Right cardiac atrium (tissue), 5 donors: ENCODE measurements at regions not wholly inside any gene's neighbourhood (a gene's known extent, or its start where the extent isn't known, plus 50 kb on each side); places are given as distances from the start of the nearest gene placed in this dataset.
A peak's percentile ranks its signal among the peaks of the same experiment; 100 is the strongest.
"Not testable (repeated sequence)": the region's sequence is repeated elsewhere in the genome, so short reads cannot be mapped to it uniquely, and the experiment has no call there.

ENCODE experiments used
- ATAC-seq, 2 donors: fragments of 200-7000 bp; cut with Tn5 transposase; one replicate each; pipeline versions ENCODE4 v1.8.0 to v1.9.1; 2020; ENCODE audit warnings: moderate library complexity in 2 of 2, mild to moderate bottlenecking in 1 of 2
- DNase-seq, 3 donors: peaks; one replicate each; pipeline ENCODE4 v3.0.0-alpha.2; 2020
- H3K27ac ChIP-seq: one replicate; pipeline ENCODE4 v1.5.1; 2013; ENCODE audit warnings: mild to moderate bottlenecking, low read length, control low read depth, moderate library complexity
- H3K27me3 ChIP-seq: one replicate; pipeline ENCODE4 v1.6.1; 2013; ENCODE audit not compliant: control insufficient read depth, insufficient read depth
- H3K4me1 ChIP-seq: one replicate; pipeline ENCODE4 v1.6.1; 2013; ENCODE audit warnings: low read length; ENCODE audit not compliant: control insufficient read depth, insufficient read depth
- H3K4me3 ChIP-seq: one replicate; pipeline ENCODE4 v1.5.1; 2013; ENCODE audit warnings: low read length, control low read depth
- H3K9me3 ChIP-seq: one replicate; pipeline ENCODE4 v1.6.1; 2013; ENCODE audit warnings: low read length; ENCODE audit not compliant: control insufficient read depth
- WGBS: extraction: QIAGEN DNeasy Blood & Tissue Kit; methylation state at CpG from one replicate; pipeline ENCODE4 v1.1.7; 2013; 5-methylcytosine and 5-hydroxymethylcytosine counted together
- intact Hi-C, 4 donors: fragments of 100-400 bp; cut with DNase I; formaldehyde crosslinking; loops; one replicate each; pipeline versions ENCODE4 v1.11.0 to v1.14.0; 2022 to 2023
- donor health status: healthy with polysubstance abuse.
- donor health status: DM: no; HTN: yes; CAD: no.
- donor health status: DM: no; HTN: no; CAD: no.
- donor health status: DM: no; HTN: yes; CAD: no; lungs with severe emphysema.
- donor health status: DM: yes; HTN: yes; CAD: no.

GRCh38 chr1:14285238-14285637 lies 313.2 kb upstream of the KAZN start:
- no peak overlapping the region for H3K27ac ChIP-seq
- H3K4me3 ChIP-seq: no peak overlapping the region
- ATAC-seq (no peak), DNase-seq (no peak)
- peaks cover 5% of the 10 kb centered on the region for H3K4me1 ChIP-seq
- H3K9me3 ChIP-seq: peaks cover 2% of the 10 kb centered on the region
- intact Hi-C loops: no loop called here
- H3K27me3 ChIP-seq: no peaks in the 10 kb centered on the region
- 81% methylated on average over 2 of the region's 2 CpGs for WGBS

- intact Hi-C loops, DNase-seq, H3K27ac ChIP-seq, H3K9me3 ChIP-seq, H3K27me3 ChIP-seq, ATAC-seq, H3K4me1 ChIP-seq, H3K4me3 ChIP-seq: not testable (repeated sequence)
- WGBS: 57% methylated on average over 6 of the region's 6 CpGs
Observed at GRCh38 chr1:14291182-14291581, 307.3 kb upstream of the KAZN start.

- Histone ChIP-seq H3K9me3 (no peaks in the 10 kb centered on the region), H3K4me1 (no peaks in the 10 kb centered on the region), H3K4me3 (no peak overlapping the region), H3K27ac (no peak overlapping the region), H3K27me3 (no peaks in the 10 kb centered on the region)
- intact Hi-C loops: no loop called here
- DNase-seq (no peak), ATAC-seq (no peak)
- WGBS: 93% methylated on average over 7 of the region's 7 CpGs
Observed at GRCh38 chr1:14292520-14292919, 306.0 kb upstream of the KAZN start.

- intact Hi-C loops: no loop called here
- H3K27ac ChIP-seq: no peak overlapping the region
- no peak for DNase-seq
- ATAC-seq: no peak
- no peaks in the 10 kb centered on the region for H3K4me1 ChIP-seq
- H3K27me3 ChIP-seq: no peaks in the 10 kb centered on the region
- H3K4me3 ChIP-seq: no peak overlapping the region
- H3K9me3 ChIP-seq: no peaks in the 10 kb centered on the region
- WGBS: 92% methylated on average over 5 of the region's 5 CpGs
Observed at GRCh38 chr1:14294006-14294405, 304.5 kb upstream of the KAZN start.

GRCh38 chr1:14294860-14295536 lies 303.5 kb upstream of the KAZN start:
- Histone ChIP-seq H3K27ac (no peak overlapping the region), H3K4me3 (no peak overlapping the region), H3K4me1 (no peaks in the 10 kb centered on the region), H3K27me3 (no peaks in the 10 kb centered on the region), H3K9me3 (no peaks in the 10 kb centered on the region)
- 65% methylated on average over 3 of the region's 3 CpGs for WGBS
- intact Hi-C loops: no loop called here
- DNase-seq (no peak), ATAC-seq (no peak)

GRCh38 chr1:14296795-14297194 lies 301.7 kb upstream of the KAZN start:
- no peak overlapping the region for H3K27ac ChIP-seq
- ATAC-seq (no peak), DNase-seq (no peak)
- no peaks in the 10 kb centered on the region for H3K4me1 ChIP-seq
- no peaks in the 10 kb centered on the region for H3K27me3 ChIP-seq
- no peaks in the 10 kb centered on the region for H3K9me3 ChIP-seq
- intact Hi-C loops: no loop called here
- WGBS: 75% methylated on average over 3 of the region's 3 CpGs
- H3K4me3 ChIP-seq: no peak overlapping the region

- DNase-seq: no peak
- H3K27ac ChIP-seq: no peak overlapping the region
- no peaks in the 10 kb centered on the region for H3K4me1 ChIP-seq
- H3K4me3 ChIP-seq: no peak overlapping the region
- ATAC-seq: no peak
- intact Hi-C loops: no loop called here
- H3K27me3 ChIP-seq: no peaks in the 10 kb centered on the region
- 67% methylated on average over 3 of the region's 3 CpGs for WGBS
- H3K9me3 ChIP-seq: no peaks in the 10 kb centered on the region
Observed at GRCh38 chr1:14297356-14297755, 301.1 kb upstream of the KAZN start.

- no peak overlapping the region for H3K27ac ChIP-seq
- 77% methylated on average over 5 of the region's 5 CpGs for WGBS
- H3K4me3 ChIP-seq: no peak overlapping the region
- intact Hi-C loops: no loop called here
- no peaks in the 10 kb centered on the region for H3K27me3 ChIP-seq
- no peak for ATAC-seq
- no peaks in the 10 kb centered on the region for H3K9me3 ChIP-seq
- DNase-seq: no peak
- H3K4me1 ChIP-seq: no peaks in the 10 kb centered on the region
Observed at GRCh38 chr1:14298806-14299205, 299.7 kb upstream of the KAZN start.

- Histone ChIP-seq H3K27me3 (no peaks in the 10 kb centered on the region), H3K4me1 (no peaks in the 10 kb centered on the region), H3K4me3 (no peak overlapping the region), H3K27ac (no peak overlapping the region), H3K9me3 (no peaks in the 10 kb centered on the region)
- ATAC-seq (peak; percentile 50 to 52), DNase-seq (peak; percentile 71 to 79 (median 73))
- intact Hi-C loops: no loop called here
- 60% methylated on average over 9 of the region's 9 CpGs for WGBS
Observed at GRCh38 chr1:14300991-14301703, 297.3 kb upstream of the KAZN start.

- intact Hi-C loops: no loop called here
- H3K4me3 ChIP-seq: no peak overlapping the region
- no peaks in the 10 kb centered on the region for H3K4me1 ChIP-seq
- no peaks in the 10 kb centered on the region for H3K27me3 ChIP-seq
- ATAC-seq (no peak), DNase-seq (no peak)
- WGBS: 75% methylated on average over 4 of the region's 4 CpGs
- H3K9me3 ChIP-seq: no peaks in the 10 kb centered on the region
- no peak overlapping the region for H3K27ac ChIP-seq
Observed at GRCh38 chr1:14301704-14302024, 296.8 kb upstream of the KAZN start.

GRCh38 chr1:14302025-14302424 lies 296.5 kb upstream of the KAZN start:
- intact Hi-C loops: no loop called here
- no peak for ATAC-seq
- no peak overlapping the region for H3K27ac ChIP-seq
- H3K27me3 ChIP-seq: no peaks in the 10 kb centered on the region
- no peak overlapping the region for H3K4me3 ChIP-seq
- no peaks in the 10 kb centered on the region for H3K9me3 ChIP-seq
- no peaks in the 10 kb centered on the region for H3K4me1 ChIP-seq
- DNase-seq: no peak
- WGBS: 84% methylated on average over 3 of the region's 3 CpGs

GRCh38 chr1:14303011-14303410 lies 295.5 kb upstream of the KAZN start:
- Histone ChIP-seq H3K27ac (no peak overlapping the region), H3K4me3 (no peak overlapping the region), H3K9me3 (no peaks in the 10 kb centered on the region), H3K27me3 (no peaks in the 10 kb centered on the region), H3K4me1 (no peaks in the 10 kb centered on the region)
- no peak for DNase-seq
- 83% methylated on average over 5 of the region's 5 CpGs for WGBS
- intact Hi-C loops: no loop called here
- ATAC-seq: no peak
